Esophagus (tissue), 2 donors: ENCODE measurements at regions not wholly inside any gene's neighbourhood (a gene's known extent, or its start where the extent isn't known, plus 50 kb on each side); places are given as distances from the start of the nearest gene placed in this dataset.

Experiments used
- H3K27ac ChIP-seq, 2 donors: one replicate each; pipeline ENCODE4 v1.5.1; 2013; ENCODE audit warnings: low read depth in 2 of 2, mild to moderate bottlenecking in 2 of 2, inconsistent platforms in 1 of 2, low read length in 1 of 2, moderate library complexity in 1 of 2
- H3K27me3 ChIP-seq, 2 donors: one replicate each; pipeline ENCODE4 v1.6.1; 2013; ENCODE audit warnings: low read length in 2 of 2, control low read depth in 1 of 2, mild to moderate bottlenecking in 1 of 2; ENCODE audit not compliant: insufficient read depth in 2 of 2, control insufficient read depth in 1 of 2
- H3K36me3 ChIP-seq, 2 donors: one replicate each; pipeline ENCODE4 v1.6.1; 2013; ENCODE audit warnings: low read length in 1 of 2; ENCODE audit not compliant: control insufficient read depth in 2 of 2, insufficient read depth in 2 of 2
- H3K4me1 ChIP-seq, 2 donors: one replicate each; pipeline ENCODE4 v1.6.1; 2013; ENCODE audit warnings: low read length in 1 of 2; ENCODE audit not compliant: control insufficient read depth in 2 of 2, insufficient read depth in 2 of 2
- H3K4me3 ChIP-seq, 2 donors: one replicate each; pipeline ENCODE4 v1.5.1; 2013; ENCODE audit warnings: low read length in 2 of 2, mild to moderate bottlenecking in 2 of 2, low read depth in 1 of 2, moderate library complexity in 1 of 2
- H3K9me3 ChIP-seq, 2 donors: one replicate each; pipeline ENCODE4 v1.6.1; 2013; ENCODE audit warnings: mild to moderate bottlenecking in 2 of 2, low read depth in 1 of 2, low read length in 1 of 2, moderate library complexity in 1 of 2; ENCODE audit not compliant: control insufficient read depth in 2 of 2, insufficient read depth in 1 of 2
- WGBS, 2 donors: extraction: QIAGEN DNeasy Blood & Tissue Kit; methylation state at CpG; one replicate each; pipeline ENCODE4 v1.1.7; 2013; 5-methylcytosine and 5-hydroxymethylcytosine counted together
- donor health status: healthy with polysubstance abuse.
- donor health status: Bipolar disorder and iron deficiency.

- H3K36me3 ChIP-seq: no peaks in the 10 kb centered on the region
- no peaks in the 10 kb centered on the region for H3K4me1 ChIP-seq
- H3K4me3 ChIP-seq: no peak overlapping the region
- no peak overlapping the region for H3K27ac ChIP-seq
- peaks cover 0 to 4% of the 10 kb centered on the region in 2 donors for H3K9me3 ChIP-seq
- no peaks in the 10 kb centered on the region for H3K27me3 ChIP-seq
These were observed 55.2 kb upstream of the PREP start for GRCh38 chr6:105458084-105458483.

GRCh38 chr6:105453968-105454367 is 51.1 kb upstream of the PREP start:
- no peaks in the 10 kb centered on the region for H3K4me1 ChIP-seq
- 62 to 68% methylated on average over 1 of the region's 1 CpG for WGBS, 2 donors
- H3K4me3 ChIP-seq: no peak overlapping the region
- no peak overlapping the region for H3K27ac ChIP-seq
- no peaks in the 10 kb centered on the region for H3K36me3 ChIP-seq
- H3K9me3 ChIP-seq: no peaks in the 10 kb centered on the region
- H3K27me3 ChIP-seq: no peaks in the 10 kb centered on the region

GRCh38 chr6:105452924-105453756 is 50.3 kb upstream of the PREP start:
- no peaks in the 10 kb centered on the region for H3K4me1 ChIP-seq
- H3K4me3 ChIP-seq: no peak overlapping the region
- no peak overlapping the region for H3K27ac ChIP-seq
- H3K27me3 ChIP-seq: no peaks in the 10 kb centered on the region
- 59 to 66% methylated on average over 8 of the region's 8 CpGs for WGBS, 2 donors
- H3K36me3 ChIP-seq: no peaks in the 10 kb centered on the region
- H3K9me3 ChIP-seq: no peaks in the 10 kb centered on the region
